K562 (cell line): ENCODE measurements at regions not wholly inside any gene's neighbourhood (a gene's known extent, or its start where the extent isn't known, plus 50 kb on each side); places are given as distances from the start of the nearest gene placed in this dataset.
"Not testable (repeated sequence)": the region's sequence is repeated elsewhere in the genome, so short reads cannot be mapped to it uniquely, and the experiment has no call there.

Experiments
- CTCF ChIP-seq, 3 experiments: IDR thresholded peaks in 2 of 3; conservative IDR thresholded peaks in 1 of 3; 2 replicates each; pipeline ENCODE4 v1.5.1; 2011 to 2012; ENCODE audit warnings: low read length in 3 of 3, mild to moderate bottlenecking in 3 of 3, control low read depth in 2 of 3, improper control_type of control experiment in 1 of 3, inconsistent platforms in 1 of 3, low read depth in 1 of 3, mixed read lengths in 1 of 3, moderate library complexity in 1 of 3; ENCODE audit not compliant: insufficient read depth in 2 of 3
- DLX4 ChIP-seq: fragments of 250-450 bp; sonication (Bioruptor Pico); IDR thresholded peaks from 2 replicates; pipeline ENCODE4 v1.6.1; 2021; ENCODE audit warnings: mild to moderate bottlenecking
- MYNN ChIP-seq, 2 experiments: sonication (generic); formaldehyde crosslinking in 1 of 2; IDR thresholded peaks; 2 replicates each; pipeline versions ENCODE4 v1.5.0 to v1.6.1; 2016 to 2020; ENCODE audit warnings: antibody characterized with exemption in 1 of 2, missing genetic modification reagents in 1 of 2
- POLR2A ChIP-seq: fragments of 450-650 bp; conservative IDR thresholded peaks from 2 replicates; pipeline ENCODE4 v1.6.1; 2016
- SMARCA5 ChIP-seq: fragments of 450-650 bp; IDR thresholded peaks from 2 replicates; pipeline ENCODE4 v1.6.1; 2016
- THAP12 ChIP-seq: fragments of 250-450 bp; sonication (Bioruptor Pico); IDR thresholded peaks from 2 replicates; pipeline ENCODE4 v1.9.0; 2021; ENCODE audit warnings: mild to moderate bottlenecking, inconsistent platforms

- not testable (repeated sequence) for TF ChIP-seq MYNN (IDR thresholded peaks at IDR 0.05); MYNN (CRISPR knock-in tag; IDR thresholded peaks at IDR 0.05); POLR2A; CTCF (IDR thresholded peaks at IDR 0.05 in 2 of 3, conservative IDR thresholded peaks at IDR 0.05 in 1 of 3; ENCODE audit: insufficient read depth in 2 of 3, low read depth in 1 of 3, low read length in 3 of 3); SMARCA5; DLX4 (CRISPR knock-in tag); THAP12 (CRISPR knock-in tag)
Measured at GRCh38 chrY:12391655-12392559, 309.1 kb upstream of the USP9Y start.
